Ascending aorta (tissue), 2 donors: ENCODE measurements at regions not wholly inside any gene's neighbourhood (a gene's known extent, or its start where the extent isn't known, plus 50 kb on each side); places are given as distances from the start of the nearest gene placed in this dataset.

Experiments
- DNase-seq, 2 donors: peaks; one replicate each; pipeline ENCODE4 v3.0.0-alpha.2; 2019; ENCODE audit warnings: low spot score in 2 of 2
- H3K27ac ChIP-seq, 2 donors: fragments of 200-600 bp; sonication (generic); one replicate each; pipeline ENCODE4 v1.5.1; 2016 to 2017; ENCODE audit warnings: mild to moderate bottlenecking in 1 of 2
- H3K27me3 ChIP-seq: fragments of 200-600 bp; sonication (generic); one replicate; pipeline ENCODE4 v1.5.1; 2017
- H3K36me3 ChIP-seq, 2 donors: fragments of 200-600 bp; sonication (generic); one replicate each; pipeline ENCODE4 v1.5.1; 2016
- H3K4me1 ChIP-seq, 2 donors: fragments of 200-600 bp; sonication (generic); one replicate each; pipeline ENCODE4 v1.5.1; 2016 to 2017; ENCODE audit warnings: mild to moderate bottlenecking in 1 of 2
- H3K4me3 ChIP-seq, 2 donors: fragments of 200-600 bp; sonication (generic); one replicate each; pipeline ENCODE4 v1.5.1; 2016 to 2017; ENCODE audit warnings: mild to moderate bottlenecking in 1 of 2
- H3K9me3 ChIP-seq, 2 donors: fragments of 200-600 bp; sonication (generic); one replicate each; pipeline ENCODE4 v1.5.1; 2016
- CTCF ChIP-seq, 3 experiments: fragments of 200-600 bp in 2 of 3; fragments of 450-650 bp in 1 of 3; sonication (generic) in 2 of 3; IDR thresholded peaks; one replicate each; pipeline ENCODE4 v1.5.1; 2016 to 2019; ENCODE audit warnings: antibody characterized with exemption in 3 of 3, mild to moderate bottlenecking in 1 of 3, moderate library complexity in 1 of 3
- intact Hi-C: fragments of 100-400 bp; cut with DNase I; formaldehyde crosslinking; loops from one replicate; pipeline ENCODE4 v1.15.1; 2023

GRCh38 chr5:111606194-111606593 lies 93.9 kb upstream of the STARD4 start:
- H3K36me3 ChIP-seq = no peaks in the 10 kb centered on the region
- no peak overlapping the region for H3K4me3 ChIP-seq
- no peak for DNase-seq
- intact Hi-C loops = no loop called here
- no peaks in the 10 kb centered on the region for H3K27me3 ChIP-seq
- H3K4me1 ChIP-seq = no peaks in the 10 kb centered on the region
- H3K27ac ChIP-seq = no peak overlapping the region
- TF ChIP-seq CTCF (IDR thresholded peaks at IDR 0.05) = no peak
- no peaks in the 10 kb centered on the region for H3K9me3 ChIP-seq

- TF ChIP-seq CTCF (IDR thresholded peaks at IDR 0.05) = no peak
- H3K4me3 ChIP-seq = no peak overlapping the region
- H3K27ac ChIP-seq = no peak overlapping the region
- no peaks in the 10 kb centered on the region for H3K9me3 ChIP-seq
- no peaks in the 10 kb centered on the region for H3K4me1 ChIP-seq
- no peak for DNase-seq
- no peaks in the 10 kb centered on the region for H3K36me3 ChIP-seq
- H3K27me3 ChIP-seq = no peaks in the 10 kb centered on the region
- intact Hi-C loops = no loop called here
Measured at GRCh38 chr5:111603446-111603827, 91.1 kb upstream of the STARD4 start.

GRCh38 chr5:111602817-111603445 lies 90.6 kb upstream of the STARD4 start:
- no peak for DNase-seq
- intact Hi-C loops = no loop called here
- Histone ChIP-seq H3K36me3 (no peaks in the 10 kb centered on the region), H3K9me3 (no peaks in the 10 kb centered on the region), H3K4me3 (no peak overlapping the region), H3K4me1 (no peaks in the 10 kb centered on the region), H3K27ac (no peak overlapping the region), H3K27me3 (no peaks in the 10 kb centered on the region)
- TF ChIP-seq CTCF (IDR thresholded peaks at IDR 0.05) = no peak

- H3K27ac ChIP-seq = no peak overlapping the region
- H3K27me3 ChIP-seq = no peaks in the 10 kb centered on the region
- no peak for TF ChIP-seq CTCF (IDR thresholded peaks at IDR 0.05)
- no peaks in the 10 kb centered on the region for H3K36me3 ChIP-seq
- no peak for DNase-seq
- intact Hi-C loops = no loop called here
- H3K4me1 ChIP-seq = no peaks in the 10 kb centered on the region
- H3K9me3 ChIP-seq = no peaks in the 10 kb centered on the region
- H3K4me3 ChIP-seq = no peak overlapping the region
Measured at GRCh38 chr5:111598996-111599395, 86.7 kb upstream of the STARD4 start.

- no peaks in the 10 kb centered on the region for H3K9me3 ChIP-seq
- H3K27ac ChIP-seq = no peak overlapping the region
- intact Hi-C loops = no loop called here
- no peaks in the 10 kb centered on the region for H3K27me3 ChIP-seq
- H3K4me3 ChIP-seq = no peak overlapping the region
- no peak for DNase-seq
- H3K4me1 ChIP-seq = no peaks in the 10 kb centered on the region
- TF ChIP-seq CTCF (IDR thresholded peaks at IDR 0.05) = no peak
- no peaks in the 10 kb centered on the region for H3K36me3 ChIP-seq
Measured at GRCh38 chr5:111597491-111597890, 85.2 kb upstream of the STARD4 start.

GRCh38 chr5:111596705-111597104 lies 84.4 kb upstream of the STARD4 start:
- TF ChIP-seq CTCF (IDR thresholded peaks at IDR 0.05) = no peak

More at GRCh38 chr5:111596705-111597104, 84.4 kb upstream of the STARD4 start:
- Histone ChIP-seq H3K27me3 (no peaks in the 10 kb centered on the region), H3K4me3 (no peak overlapping the region), H3K36me3 (no peaks in the 10 kb centered on the region), H3K9me3 (no peaks in the 10 kb centered on the region), H3K4me1 (no peaks in the 10 kb centered on the region), H3K27ac (no peak overlapping the region)
- no peak for DNase-seq
- intact Hi-C loops = no loop called here
